ENCODE measurements at regions not wholly inside any gene's neighbourhood (a gene's known extent, or its start where the extent isn't known, plus 50 kb on each side); places are given as distances from the start of the nearest gene placed in this dataset.

DNA sequence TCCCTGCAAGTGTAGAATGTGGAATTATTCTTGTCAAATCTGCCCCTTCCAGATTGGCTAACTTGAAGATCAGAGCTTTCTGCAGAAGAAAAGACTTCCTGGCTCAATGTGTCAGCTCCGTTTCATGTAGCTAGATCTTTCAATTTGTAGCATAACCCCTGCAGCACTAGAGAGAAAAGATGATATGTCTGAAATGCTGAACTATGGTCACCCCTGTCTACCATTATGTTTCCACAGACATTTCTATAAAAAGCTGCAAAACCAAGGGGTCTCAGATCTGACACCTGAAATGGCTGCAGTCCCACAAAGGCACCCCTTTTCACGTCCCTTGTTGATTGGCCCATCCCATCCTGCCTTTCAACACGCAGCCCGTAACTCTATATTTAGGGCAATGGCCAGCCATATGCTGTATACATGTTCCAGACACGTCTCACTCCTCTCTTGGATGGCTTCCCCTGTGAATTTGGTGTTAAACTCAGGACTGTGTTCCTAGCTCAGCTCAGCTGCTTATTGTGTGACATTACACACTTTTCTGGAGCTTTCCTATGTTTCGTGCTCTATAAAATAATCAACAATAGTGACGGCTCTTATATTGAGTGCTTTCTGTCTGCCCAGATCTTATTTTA, 648.6 kb upstream of the CELF2 start:
- Histone ChIP-seq H3K4me3 (no peak overlapping the region), H4K20me1 (no peaks in the 10 kb centered on the region), H3K36me3 (no peaks in the 10 kb centered on the region), H3K4me2 (no peak overlapping the region), H3K4me1 (no peaks in the 10 kb centered on the region), H3K9me3 (no peaks in the 10 kb centered on the region), H3K9ac (no peak overlapping the region), H3K27ac (no peak overlapping the region), H3K27me3 (no peaks in the 10 kb centered on the region)
- TF ChIP-seq Cebpa-rat (IDR thresholded peaks at IDR 0.05): no peak

DNA sequence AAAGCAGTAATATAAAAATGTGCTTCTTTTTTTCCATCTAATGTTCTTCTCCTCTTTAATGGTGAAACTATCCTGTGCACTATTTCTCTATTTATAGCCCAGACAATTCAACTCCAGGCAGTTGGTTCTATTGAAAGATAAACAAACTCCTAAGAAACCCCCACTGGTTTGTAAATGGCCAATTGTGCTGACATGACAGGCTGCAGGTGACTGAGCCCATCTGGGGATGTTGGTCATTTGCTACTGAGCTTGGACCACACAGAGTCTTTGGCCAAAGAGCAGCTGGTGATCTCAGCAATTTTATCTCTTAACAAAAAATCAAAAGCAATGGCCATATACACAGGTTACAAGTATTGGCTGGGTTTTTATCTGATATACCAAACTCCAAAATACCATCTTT, 631.8 kb upstream of the CELF2 start:
- no peaks in the 10 kb centered on the region for H3K27me3 ChIP-seq

DNA sequence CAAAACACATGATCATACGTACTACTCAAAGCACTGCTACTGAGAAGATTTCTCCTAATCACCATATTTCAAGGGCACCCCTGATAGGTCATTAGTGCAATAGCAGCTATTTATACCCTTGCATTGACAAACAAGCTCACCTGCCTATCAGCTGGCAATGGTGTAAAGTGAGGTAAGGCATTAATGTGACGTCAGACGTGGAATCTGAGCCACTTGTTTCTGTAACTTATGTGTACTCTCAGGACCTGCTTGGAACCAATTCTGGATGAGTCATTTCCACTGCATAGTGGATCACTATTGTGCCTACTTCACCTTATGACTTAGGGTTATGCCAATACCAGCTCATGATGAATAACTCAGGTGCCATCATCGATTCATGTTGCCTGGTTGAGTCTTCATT, 628.5 kb upstream of the CELF2 start:
- no peaks in the 10 kb centered on the region for H3K4me1 ChIP-seq
- H3K36me3 ChIP-seq: no peaks in the 10 kb centered on the region
- H3K27ac ChIP-seq: no peak overlapping the region
- H3K4me3 ChIP-seq: no peak overlapping the region
- TF ChIP-seq Cebpa-rat (IDR thresholded peaks at IDR 0.05): no peak
- H3K9me3 ChIP-seq: no peaks in the 10 kb centered on the region
- no peak overlapping the region for H3K9ac ChIP-seq
- no peak overlapping the region for H3K4me2 ChIP-seq
- no peaks in the 10 kb centered on the region for H4K20me1 ChIP-seq
- no peaks in the 10 kb centered on the region for H3K27me3 ChIP-seq

More for the DNA sequence above, 631.8 kb upstream of the CELF2 start:
- no peak for TF ChIP-seq Cebpa-rat (IDR thresholded peaks at IDR 0.05)
- no peaks in the 10 kb centered on the region for H4K20me1 ChIP-seq
- H3K4me2 ChIP-seq: no peak overlapping the region
- H3K9me3 ChIP-seq: no peaks in the 10 kb centered on the region
- H3K27ac ChIP-seq: no peak overlapping the region
- H3K36me3 ChIP-seq: no peaks in the 10 kb centered on the region
- H3K9ac ChIP-seq: no peak overlapping the region
- H3K4me1 ChIP-seq: no peaks in the 10 kb centered on the region
- no peak overlapping the region for H3K4me3 ChIP-seq

DNA sequence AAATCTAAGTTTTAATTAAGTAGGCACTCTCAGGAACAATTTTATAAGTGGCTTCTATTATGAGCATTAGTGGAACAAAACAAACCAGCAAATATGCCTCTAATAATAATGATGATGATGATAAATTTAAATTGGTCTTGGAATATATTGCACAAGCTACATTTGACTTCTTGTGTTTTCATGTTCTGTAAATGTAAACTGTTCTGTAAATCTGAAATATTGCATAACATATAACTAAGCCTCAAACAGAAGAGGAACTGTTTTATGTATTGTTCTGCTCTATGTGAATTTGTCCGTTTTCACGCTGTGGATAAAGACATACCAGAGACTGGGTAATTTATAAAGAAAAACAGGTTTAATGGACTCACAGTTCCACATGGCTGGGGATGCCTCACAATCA, 625.2 kb upstream of the CELF2 start:
- H4K20me1 ChIP-seq: no peaks in the 10 kb centered on the region
- no peaks in the 10 kb centered on the region for H3K9me3 ChIP-seq
- H3K9ac ChIP-seq: no peak overlapping the region
- no peaks in the 10 kb centered on the region for H3K36me3 ChIP-seq
- no peaks in the 10 kb centered on the region for H3K27me3 ChIP-seq
- no peak overlapping the region for H3K4me3 ChIP-seq
- TF ChIP-seq Cebpa-rat (IDR thresholded peaks at IDR 0.05): no peak
- H3K4me2 ChIP-seq: no peak overlapping the region
- no peak overlapping the region for H3K27ac ChIP-seq
- H3K4me1 ChIP-seq: no peaks in the 10 kb centered on the region

DNA sequence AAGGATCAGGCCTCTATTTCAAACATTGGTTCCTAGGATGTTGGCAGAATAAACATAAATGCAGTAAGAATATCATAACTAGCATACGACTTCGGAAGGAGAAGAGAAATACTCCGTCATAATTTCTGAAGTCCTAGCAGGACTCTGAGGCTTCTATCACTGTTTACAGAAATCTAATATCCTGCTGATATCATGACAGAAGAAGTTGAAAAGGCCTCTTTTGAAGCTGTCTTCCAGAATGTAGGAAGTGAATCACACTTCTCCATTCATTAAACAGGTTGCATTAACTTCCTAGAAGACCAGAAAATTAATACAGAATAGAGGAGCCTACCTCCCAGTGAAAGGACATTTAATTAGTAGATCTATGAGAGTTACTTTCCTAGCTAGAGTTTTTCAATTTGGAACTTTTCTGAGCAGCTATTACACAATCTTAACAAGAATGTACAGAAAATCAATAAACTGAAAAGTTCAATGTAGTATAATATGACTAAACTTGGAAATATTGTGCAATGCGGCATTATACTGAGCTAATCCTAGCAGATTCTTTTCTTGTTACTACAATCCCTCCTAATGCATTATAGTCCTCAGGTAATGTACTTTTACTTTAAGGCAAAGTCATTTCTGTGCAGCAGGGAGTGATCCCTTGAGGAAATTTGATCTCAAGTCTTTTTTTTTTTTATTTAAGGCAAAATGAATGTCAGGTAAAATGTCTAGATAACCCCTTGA, 622.6 kb upstream of the CELF2 start:
- Histone ChIP-seq H4K20me1 (no peaks in the 10 kb centered on the region), H3K4me3 (no peak overlapping the region), H3K4me2 (no peak overlapping the region), H3K9ac (no peak overlapping the region), H3K4me1 (no peaks in the 10 kb centered on the region), H3K27me3 (no peaks in the 10 kb centered on the region), H3K36me3 (no peaks in the 10 kb centered on the region), H3K9me3 (no peaks in the 10 kb centered on the region), H3K27ac (no peak overlapping the region)
- TF ChIP-seq Cebpa-rat (IDR thresholded peaks at IDR 0.05): no peak; the same call in 1 of the 2 replicates

DNA sequence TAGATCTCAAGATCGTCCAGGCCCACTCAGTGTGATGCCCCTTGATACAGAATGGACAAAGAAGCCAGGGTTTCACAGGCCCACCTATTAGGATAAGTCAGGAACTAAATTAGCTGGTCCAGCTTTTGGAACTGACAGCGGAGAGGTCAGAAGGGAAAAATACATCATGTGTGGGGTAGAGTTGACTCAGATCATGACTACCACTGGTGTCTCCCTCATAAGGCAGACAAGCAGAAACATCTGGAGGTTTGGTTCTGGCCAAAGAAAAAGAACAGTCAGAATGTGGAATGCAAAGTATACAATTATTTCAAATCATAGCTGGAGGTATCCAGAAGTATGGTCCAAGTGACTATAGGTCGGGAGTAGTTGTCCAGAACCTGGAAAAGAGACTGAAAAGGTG, 621.1 kb upstream of the CELF2 start:
- no peak for TF ChIP-seq Cebpa-rat (IDR thresholded peaks at IDR 0.05)
- no peaks in the 10 kb centered on the region for H3K36me3 ChIP-seq
- H3K4me2 ChIP-seq: no peak overlapping the region
- no peaks in the 10 kb centered on the region for H3K9me3 ChIP-seq
- no peak overlapping the region for H3K9ac ChIP-seq
- no peaks in the 10 kb centered on the region for H4K20me1 ChIP-seq
- no peak overlapping the region for H3K4me3 ChIP-seq
- H3K27ac ChIP-seq: no peak overlapping the region
- no peaks in the 10 kb centered on the region for H3K4me1 ChIP-seq
- H3K27me3 ChIP-seq: no peaks in the 10 kb centered on the region

DNA sequence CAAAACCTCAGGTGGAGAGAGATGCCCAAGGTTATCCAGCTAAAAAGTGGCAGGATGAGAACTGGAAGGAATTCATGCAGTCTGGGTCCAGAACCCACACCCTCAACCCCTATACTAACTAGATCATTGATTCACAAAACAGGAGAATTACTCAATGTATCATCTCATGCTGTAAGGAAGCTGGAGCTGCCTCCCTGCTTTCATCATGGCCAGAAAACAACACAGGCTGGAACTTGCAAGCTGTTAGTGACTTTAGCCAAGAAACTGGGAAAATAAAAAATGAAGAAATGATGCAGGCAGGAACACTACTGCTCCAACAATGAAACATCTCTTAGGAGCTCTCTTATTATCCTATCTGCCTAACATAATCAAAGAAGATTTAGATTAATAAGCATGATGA, 619.8 kb upstream of the CELF2 start:
- H4K20me1 ChIP-seq: no peaks in the 10 kb centered on the region
- TF ChIP-seq Cebpa-rat (IDR thresholded peaks at IDR 0.05): no peak
- H3K4me3 ChIP-seq: no peak overlapping the region
- no peaks in the 10 kb centered on the region for H3K9me3 ChIP-seq
- H3K27ac ChIP-seq: no peak overlapping the region
- no peaks in the 10 kb centered on the region for H3K4me1 ChIP-seq
- H3K9ac ChIP-seq: no peak overlapping the region
- H3K4me2 ChIP-seq: no peak overlapping the region
- H3K36me3 ChIP-seq: no peaks in the 10 kb centered on the region
- no peaks in the 10 kb centered on the region for H3K27me3 ChIP-seq

DNA sequence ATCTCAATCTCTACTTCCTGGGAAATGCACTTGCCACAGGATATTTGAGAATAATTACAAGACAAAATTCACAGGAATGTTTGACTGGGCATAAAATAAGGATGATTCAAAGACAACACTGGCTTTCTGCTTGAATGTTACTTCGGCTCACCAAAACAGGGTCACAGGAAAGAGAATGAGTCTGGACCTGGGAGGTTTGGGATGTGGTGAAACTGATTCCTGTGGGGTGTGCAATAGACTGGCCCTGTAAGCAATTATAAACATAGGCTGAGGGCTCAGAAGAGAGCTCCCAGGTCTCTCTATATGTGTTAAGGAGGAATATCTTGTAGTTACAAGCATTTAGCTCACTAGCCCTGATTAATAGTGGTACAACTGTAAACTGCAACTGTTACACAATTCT, 613.9 kb upstream of the CELF2 start:
- H4K20me1 ChIP-seq: no peaks in the 10 kb centered on the region
- no peaks in the 10 kb centered on the region for H3K4me1 ChIP-seq
- no peaks in the 10 kb centered on the region for H3K9me3 ChIP-seq
- H3K27me3 ChIP-seq: no peaks in the 10 kb centered on the region
- H3K4me2 ChIP-seq: no peak overlapping the region
- H3K9ac ChIP-seq: no peak overlapping the region
- H3K27ac ChIP-seq: no peak overlapping the region
- no peak overlapping the region for H3K4me3 ChIP-seq
- no peak for TF ChIP-seq Cebpa-rat (IDR thresholded peaks at IDR 0.05)
- H3K36me3 ChIP-seq: no peaks in the 10 kb centered on the region

DNA sequence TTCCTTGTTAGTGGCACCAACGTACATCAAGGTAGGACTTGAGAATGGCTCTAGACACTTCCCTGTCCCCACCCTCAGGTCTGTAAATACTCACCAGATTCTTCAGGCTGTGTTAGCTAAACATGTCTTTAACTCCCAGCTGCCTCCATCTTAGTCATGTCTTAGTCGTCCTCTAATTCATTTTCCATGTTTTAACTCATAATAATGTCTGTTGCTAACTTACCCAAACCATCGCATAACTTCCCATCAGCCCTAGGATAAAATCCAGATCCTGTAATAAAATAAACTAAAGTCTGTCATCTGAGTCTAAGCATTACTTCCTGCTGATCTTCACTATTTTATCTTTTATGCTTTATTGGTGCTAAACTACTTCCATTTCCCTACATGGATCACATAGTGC, 600.0 kb upstream of the CELF2 start:
- no peak overlapping the region for H3K4me3 ChIP-seq
- H3K9me3 ChIP-seq: no peaks in the 10 kb centered on the region
- no peaks in the 10 kb centered on the region for H3K4me1 ChIP-seq
- no peaks in the 10 kb centered on the region for H3K27me3 ChIP-seq
- H3K36me3 ChIP-seq: no peaks in the 10 kb centered on the region
- no peak for TF ChIP-seq Cebpa-rat (IDR thresholded peaks at IDR 0.05)
- no peak overlapping the region for H3K27ac ChIP-seq
- H3K4me2 ChIP-seq: no peak overlapping the region
- no peaks in the 10 kb centered on the region for H4K20me1 ChIP-seq
- H3K9ac ChIP-seq: no peak overlapping the region

- Histone ChIP-seq H4K20me1 (no peaks in the 10 kb centered on the region), H3K9ac (no peak overlapping the region), H3K27me3 (no peaks in the 10 kb centered on the region), H3K9me3 (no peaks in the 10 kb centered on the region), H3K4me3 (no peak overlapping the region), H3K4me1 (no peaks in the 10 kb centered on the region), H3K36me3 (no peaks in the 10 kb centered on the region), H3K27ac (no peak overlapping the region), H3K4me2 (no peak overlapping the region)
- TF ChIP-seq Cebpa-rat (IDR thresholded peaks at IDR 0.05): no peak
These were observed 599.3 kb upstream of the CELF2 start for GRCh38 chr10:10418387-10418786.

Measured in BLaER1 (cell line).